ENCODE measurements at regions not wholly inside any gene's neighbourhood (a gene's known extent, or its start where the extent isn't known, plus 50 kb on each side); places are given as distances from the start of the nearest gene placed in this dataset.
A peak's percentile ranks its signal among the peaks of the same experiment; 100 is the strongest.
"Not testable (repeated sequence)": the region's sequence is repeated elsewhere in the genome, so short reads cannot be mapped to it uniquely, and the experiment has no call there.

DNA sequence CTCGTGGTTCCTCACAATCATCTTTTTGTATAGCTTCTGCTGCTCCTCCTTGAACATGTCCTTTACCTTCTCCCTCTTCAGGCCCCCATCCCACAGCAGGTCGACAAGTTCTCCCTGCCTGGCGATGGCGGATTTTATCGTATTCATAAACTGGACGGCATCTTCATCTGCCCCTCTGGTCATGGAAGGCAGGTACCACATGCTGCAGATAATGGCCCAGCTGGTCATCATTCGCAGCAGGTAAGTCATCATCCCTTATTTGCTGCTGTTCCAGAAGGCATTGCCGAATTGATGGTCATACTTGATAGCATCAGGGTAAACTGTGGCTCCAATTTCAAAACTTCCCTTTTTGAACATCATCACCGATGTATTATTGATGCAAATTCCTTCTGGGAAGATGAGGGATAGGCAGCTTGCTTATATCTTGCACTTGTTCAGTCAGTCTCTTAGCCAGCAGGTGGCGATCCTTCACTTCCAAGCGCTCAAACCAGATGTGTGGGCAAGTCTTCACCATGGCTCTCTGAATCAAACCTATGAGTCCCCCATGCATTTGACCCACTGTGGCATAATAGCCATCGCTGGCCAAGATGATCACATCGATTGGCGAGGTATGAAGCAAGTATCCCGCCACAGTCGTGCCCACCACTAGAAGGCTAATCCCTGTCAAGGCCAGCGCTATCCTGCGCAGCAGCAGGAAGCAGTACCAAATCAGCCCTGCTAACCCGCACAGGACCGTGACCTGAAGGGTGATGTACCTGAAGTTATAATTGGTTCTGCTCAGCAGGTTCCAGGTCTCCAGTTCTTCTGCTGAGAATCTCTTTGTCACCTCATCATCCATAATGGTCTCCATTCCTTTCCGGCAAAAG lies 381.5 kb upstream of the STXBP6 start:
- peak; percentile 53 for DNase-seq

- no peak for DNase-seq
Measured at GRCh38 chr14:25430808-25431207, 380.9 kb upstream of the STXBP6 start.

DNA sequence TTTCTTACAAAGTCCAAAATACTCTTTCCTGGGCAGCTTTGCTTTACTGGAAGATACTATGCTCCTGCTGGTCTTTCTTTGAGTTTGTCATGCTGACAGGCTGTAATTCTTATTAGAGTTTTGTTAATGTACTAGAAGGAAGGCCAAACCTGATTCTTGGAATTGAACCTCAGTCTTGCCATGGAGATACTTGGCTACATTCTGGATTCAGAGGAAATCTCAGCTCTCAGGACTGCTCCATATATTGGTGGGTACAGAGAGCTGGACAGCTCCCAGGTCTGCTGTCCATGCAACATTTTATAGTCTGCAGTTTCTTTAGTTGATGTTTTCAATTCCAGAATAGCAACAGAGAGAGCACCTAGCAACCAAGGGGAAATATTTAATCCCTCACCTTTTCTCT lies 363.1 kb upstream of the STXBP6 start:
- DNase-seq = no peak

DNA sequence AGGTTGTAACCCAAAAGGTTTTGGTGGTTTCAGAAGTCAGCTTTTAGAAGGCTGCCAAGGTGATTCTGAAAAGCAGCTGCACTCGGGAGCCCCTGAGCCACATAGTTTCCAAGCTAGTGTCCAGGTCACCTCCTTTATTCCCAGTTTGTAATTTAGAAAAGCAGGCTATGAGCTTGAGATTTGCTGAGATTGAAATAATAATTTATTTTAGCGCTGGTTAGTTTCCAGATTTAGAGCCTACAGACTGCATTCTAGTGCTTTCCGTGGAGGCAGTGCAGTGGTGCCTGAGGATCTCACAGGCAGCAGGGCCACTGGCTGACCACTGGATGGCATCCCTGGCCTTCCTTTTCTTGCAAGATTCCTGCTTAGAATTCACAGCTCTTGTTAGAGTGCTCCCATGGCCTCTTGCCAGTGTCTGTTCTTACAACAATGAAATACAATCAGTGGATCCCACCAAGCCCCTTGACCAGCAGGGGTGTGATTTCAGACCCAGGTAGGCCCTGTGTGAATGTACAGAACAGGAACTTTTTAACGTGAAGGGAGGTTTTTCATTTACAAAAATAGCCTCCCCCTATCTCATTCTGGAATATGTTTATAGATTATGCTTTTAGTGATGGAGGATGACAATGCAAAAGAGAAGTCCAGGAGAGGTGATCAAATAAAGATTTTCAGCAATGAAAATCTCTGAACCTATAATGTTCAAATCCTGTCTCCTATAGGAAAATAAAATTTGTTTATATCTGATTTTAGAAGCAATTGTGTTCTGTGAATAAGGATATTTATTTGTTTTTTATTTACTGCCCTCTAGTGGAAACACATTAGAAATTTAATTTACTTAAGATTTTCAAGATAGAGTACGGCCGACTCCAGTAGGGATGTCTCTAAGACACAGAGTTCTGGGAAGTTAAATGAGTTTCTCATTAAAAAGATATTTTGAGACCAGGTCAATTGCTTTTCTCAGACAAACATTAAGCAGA lies 362.1 kb upstream of the STXBP6 start:
- peak; percentile 47 for DNase-seq

DNA sequence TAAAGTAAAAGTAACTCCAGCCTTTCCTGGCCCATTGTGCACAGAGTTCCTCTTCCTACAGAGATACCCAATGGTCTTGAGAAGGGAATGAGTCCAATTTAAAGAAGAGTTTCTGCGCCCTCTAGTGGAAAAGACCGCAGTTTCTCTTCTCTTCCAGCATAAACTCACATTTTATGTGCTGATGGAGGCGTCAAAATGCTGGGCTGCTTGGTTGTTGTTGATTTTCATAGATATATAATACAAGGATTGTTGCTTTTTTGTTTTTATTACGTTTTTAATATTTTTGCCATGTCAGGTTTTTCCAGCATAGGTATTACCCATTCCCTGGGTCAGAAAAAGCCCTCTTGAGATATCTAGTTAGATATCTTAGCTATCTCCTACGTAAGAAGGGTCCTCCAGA lies 356.9 kb upstream of the STXBP6 start:
- peak; percentile 81 for DNase-seq

- DNase-seq = peak; percentile 74
Measured at GRCh38 chr14:25400607-25401206, 350.8 kb upstream of the STXBP6 start.

- DNase-seq = peak; percentile 71
Measured at GRCh38 chr14:25396128-25396527, 346.2 kb upstream of the STXBP6 start.

DNA sequence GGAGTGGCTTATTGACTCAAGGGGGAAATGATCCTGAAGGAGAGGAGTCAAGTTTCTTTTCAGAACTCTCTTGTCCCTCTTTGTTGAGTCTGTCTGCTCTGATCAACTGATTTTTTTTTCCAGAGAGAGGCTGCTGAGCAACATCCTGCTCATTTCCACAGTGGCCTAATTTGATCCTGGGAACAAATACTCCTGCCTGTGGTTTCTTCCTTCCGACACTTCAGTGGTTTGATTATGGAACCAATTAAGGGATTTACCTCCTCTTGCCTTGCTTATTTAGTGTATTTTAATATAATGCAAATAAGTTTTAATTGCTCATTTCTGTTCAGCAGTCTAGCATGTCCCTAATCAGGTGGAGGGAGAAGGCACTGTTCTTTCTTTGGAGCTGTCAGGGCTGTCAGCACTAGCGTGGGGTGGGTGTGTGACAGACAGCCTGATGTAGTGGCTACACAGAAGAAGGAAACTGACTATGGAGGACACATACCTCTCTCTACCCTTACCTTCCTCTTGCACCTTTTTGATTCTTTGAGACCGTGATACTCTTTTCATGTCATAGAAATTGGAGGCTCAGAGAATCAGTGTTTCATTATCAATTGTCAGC lies 344.9 kb upstream of the STXBP6 start:
- no peak for DNase-seq

DNA sequence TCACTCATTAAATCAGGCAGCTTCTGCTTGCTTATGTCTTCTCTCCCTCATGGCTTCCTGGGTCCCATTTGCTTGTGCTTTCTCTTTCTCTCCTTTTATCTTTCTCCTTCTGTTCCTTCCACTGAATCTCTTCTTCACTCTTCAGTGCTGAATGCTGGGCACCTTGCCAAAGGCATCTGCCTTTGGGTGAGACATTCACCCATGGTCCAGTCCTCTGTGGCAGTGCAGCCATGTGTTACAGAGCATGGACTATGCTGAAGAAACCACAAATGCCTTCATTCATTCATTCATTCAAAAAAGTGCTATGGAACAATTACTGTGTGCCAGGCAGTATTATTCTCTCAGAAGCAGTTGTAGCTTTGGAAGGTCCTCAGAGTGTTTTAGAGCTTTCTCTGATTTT lies 344.4 kb upstream of the STXBP6 start:
- no peak for DNase-seq

- DNase-seq = no peak
Measured at GRCh38 chr14:25389948-25390347, 340.0 kb upstream of the STXBP6 start.

DNA sequence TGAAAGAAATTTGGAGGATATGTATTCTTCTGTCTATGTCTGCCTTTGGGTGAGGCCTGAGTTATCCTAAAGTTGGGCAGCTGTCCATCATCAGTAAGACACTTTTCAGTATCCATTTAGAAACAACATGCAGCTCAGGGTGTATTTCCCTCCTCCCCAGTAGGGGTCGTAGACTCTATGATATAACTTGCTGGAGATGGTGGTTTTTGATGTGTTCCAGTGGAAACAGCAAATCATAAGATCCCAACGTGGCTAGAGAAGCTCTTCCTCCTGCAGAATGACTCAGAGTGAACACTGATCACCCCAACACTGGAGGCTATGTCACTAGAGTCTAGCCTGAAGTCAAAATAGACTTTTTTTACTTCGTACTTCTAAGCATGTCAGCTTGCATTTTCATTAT lies 331.6 kb upstream of the STXBP6 start:
- peak; percentile 70 for DNase-seq

DNA sequence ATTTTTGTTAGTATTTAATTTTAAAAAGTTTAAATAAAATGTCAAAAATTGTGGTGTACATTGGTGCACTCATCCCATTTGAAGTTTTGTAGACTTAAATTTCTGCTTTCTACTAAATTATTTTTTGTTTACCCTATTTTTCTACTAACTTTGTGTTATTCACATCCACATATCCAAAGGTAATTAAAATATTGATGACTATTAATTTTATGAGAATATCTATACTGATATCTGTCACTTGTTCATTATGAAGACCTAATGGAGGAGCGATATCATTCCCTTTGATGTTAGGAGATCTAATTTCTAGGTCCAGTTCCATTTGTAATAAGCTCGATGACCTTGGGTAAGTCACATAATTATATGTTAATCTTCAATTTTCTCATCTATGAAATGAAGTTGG lies 325.7 kb upstream of the STXBP6 start:
- no peak for DNase-seq

DNA sequence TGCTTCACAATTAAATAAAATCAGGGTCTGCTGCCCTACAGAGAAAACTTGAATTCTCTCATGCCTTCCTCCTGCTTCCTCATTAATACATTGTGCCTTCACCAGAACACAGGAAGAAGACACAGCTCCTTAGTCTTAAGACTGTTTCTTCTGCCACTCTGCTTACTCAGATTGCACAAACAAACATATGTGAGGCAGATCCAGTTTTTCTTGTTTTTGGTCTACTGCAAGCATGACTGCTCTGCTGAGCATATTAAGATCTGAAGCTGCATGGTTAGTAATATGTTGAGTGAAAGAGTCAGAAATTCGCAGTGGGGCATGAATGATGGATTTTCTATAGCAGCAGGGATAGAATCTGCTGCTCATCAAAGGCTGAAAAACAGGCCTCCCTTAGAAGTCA lies 321.1 kb upstream of the STXBP6 start:
- no peak for DNase-seq

GRCh38 chr14:25370057-25370456 lies 320.1 kb upstream of the STXBP6 start:
- DNase-seq = not testable (repeated sequence)

- no peak for DNase-seq
Measured at GRCh38 chr14:25358330-25358729, 308.4 kb upstream of the STXBP6 start.

GRCh38 chr14:25351269-25351668 lies 301.3 kb upstream of the STXBP6 start:
- no peak for DNase-seq

GRCh38 chr14:25350802-25351201 lies 300.9 kb upstream of the STXBP6 start:
- no peak for DNase-seq

- DNase-seq = no peak
Measured at GRCh38 chr14:25350021-25350420, 300.1 kb upstream of the STXBP6 start.

DNA sequence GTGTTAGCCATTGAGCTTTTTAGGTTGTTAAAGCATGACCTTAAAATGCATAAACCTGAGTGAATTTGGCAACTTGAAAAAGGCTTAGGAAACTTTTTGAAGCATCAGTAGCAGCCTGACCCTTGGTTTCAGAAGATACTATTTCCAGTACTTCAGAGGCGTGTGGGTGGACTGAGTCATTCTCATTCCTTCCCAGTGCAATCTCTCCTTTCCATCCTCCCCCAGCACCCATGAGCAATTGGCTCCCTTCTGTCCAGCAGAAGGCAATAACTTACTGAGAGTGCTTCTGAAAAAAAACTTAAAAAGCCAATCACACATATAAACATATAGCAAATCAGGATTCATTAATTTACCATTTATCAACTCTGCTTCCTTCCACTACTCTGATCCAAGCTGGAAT lies 299.3 kb upstream of the STXBP6 start:
- DNase-seq = no peak

- no peak for DNase-seq
Measured at GRCh38 chr14:25340882-25341281, 290.9 kb upstream of the STXBP6 start.

DNA sequence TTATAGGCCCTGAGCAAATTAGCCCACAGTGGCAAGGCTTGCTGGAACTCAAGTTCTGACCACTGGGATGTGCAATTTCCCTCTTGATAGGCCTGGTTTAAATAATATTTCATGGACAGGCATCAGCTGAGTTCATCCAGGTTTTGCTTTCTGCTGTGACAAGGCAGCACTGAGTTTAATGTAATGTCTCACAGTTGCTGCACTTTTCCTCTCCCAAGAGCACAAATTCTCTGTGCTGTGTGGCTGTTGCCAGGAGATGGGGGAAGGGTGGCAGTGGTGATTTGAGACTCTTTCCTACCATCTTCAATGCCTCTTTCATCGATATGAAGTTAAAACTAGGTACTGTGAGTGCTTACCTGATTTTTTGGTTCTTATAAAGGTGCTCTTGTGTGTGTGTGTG lies 272.8 kb upstream of the STXBP6 start:
- no peak for DNase-seq

- DNase-seq = not testable (repeated sequence)
Measured at GRCh38 chr14:25316007-25316406, 266.1 kb upstream of the STXBP6 start.

DNA sequence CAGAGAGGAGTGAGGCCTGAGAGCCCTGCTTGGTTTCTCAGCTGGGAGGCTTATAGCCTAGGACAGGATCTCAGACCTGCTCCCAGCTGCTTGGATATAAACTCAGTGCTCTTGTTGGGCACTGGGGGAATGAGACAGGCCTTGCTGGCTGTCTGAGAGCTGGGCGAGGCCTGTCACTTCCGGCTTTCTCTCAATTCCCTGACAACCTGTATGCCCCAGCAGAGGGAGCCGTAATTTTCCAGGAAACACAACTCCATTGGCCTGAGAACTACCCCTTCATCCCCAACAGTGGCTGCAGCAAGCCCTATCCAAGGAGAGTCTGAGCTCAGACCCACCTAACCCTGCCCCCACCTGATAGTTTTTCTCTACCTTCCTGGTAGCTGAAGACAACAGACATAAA lies 258.3 kb upstream of the STXBP6 start:
- DNase-seq = no peak
